OCI-LY7 (cell line): ENCODE measurements at regions not wholly inside any gene's neighbourhood (a gene's known extent, or its start where the extent isn't known, plus 50 kb on each side); places are given as distances from the start of the nearest gene placed in this dataset.

Source experiments
- BruUV-seq: library from RNA; stranded (reverse); fragments of 400-500 nt; replicated peaks from 2 replicates; lab custom pipeline; 2021; lab: Mats Ljungman, UMichigan
- CTCF ChIA-PET: fragments of 300-600 bp; sonication (Branson Sonifier 250); formaldehyde crosslinking; loops from one replicate; lab custom pipeline; 2022; ENCODE audit warnings: antibody characterized with exemption; ENCODE audit not compliant: unreplicated experiment; lab: Charles Lee
- POLR2A ChIA-PET: fragments of 300-600 bp; sonication (Branson Sonifier 250); formaldehyde crosslinking; loops from one replicate; lab custom pipeline; 2022; ENCODE audit warnings: antibody characterized with exemption; lab: Charles Lee
- DNase-seq: peaks from one replicate; pipeline ENCODE4 v3.0.0-alpha.2; 2015; ENCODE audit warnings: low spot score
- H2AFZ ChIP-seq: fragments of 200-600 bp; sonication (generic), shearing (Covaris generic); 2 replicates; pipeline ENCODE4 v1.6.1; 2014; ENCODE audit warnings: mild to moderate bottlenecking, antibody characterized with exemption, low read length, moderate library complexity
- H3K27ac ChIP-seq: fragments of 200-600 bp; sonication (generic); 2 replicates; pipeline ENCODE4 v1.5.1; 2014; ENCODE audit warnings: mixed run types, low read depth, mild to moderate bottlenecking, moderate library complexity, low read length, inconsistent platforms; ENCODE audit not compliant: poor library complexity, severe bottlenecking
- H3K36me3 ChIP-seq: fragments of 200-600 bp; sonication (generic); 2 replicates; pipeline ENCODE4 v1.6.1; 2014; ENCODE audit warnings: mild to moderate bottlenecking, antibody characterized with exemption, low read length, moderate library complexity, mixed read lengths; ENCODE audit not compliant: insufficient read depth
- H3K4me1 ChIP-seq: fragments of 200-600 bp; sonication (generic); 2 replicates; pipeline ENCODE4 v1.5.1; 2014; ENCODE audit warnings: mild to moderate bottlenecking, low read length; ENCODE audit not compliant: insufficient read depth, poor library complexity, severe bottlenecking
- H3K4me2 ChIP-seq: fragments of 200-600 bp; sonication (generic); 2 replicates; pipeline ENCODE4 v1.6.1; 2014; ENCODE audit warnings: mild to moderate bottlenecking, low read length
- H3K4me3 ChIP-seq: fragments of 200-600 bp; sonication (generic); 2 replicates; pipeline ENCODE4 v1.5.1; 2014; ENCODE audit warnings: mild to moderate bottlenecking, low read depth, low read length; ENCODE audit not compliant: poor library complexity, severe bottlenecking
- H3K79me2 ChIP-seq: fragments of 200-600 bp; sonication (generic); 2 replicates; pipeline ENCODE4 v1.6.1; 2016; ENCODE audit warnings: low read depth, mild to moderate bottlenecking, low read length, moderate library complexity, mixed read lengths; ENCODE audit not compliant: insufficient read depth
- H3K9me2 ChIP-seq: fragments of 200-600 bp; sonication (generic); 2 replicates; pipeline ENCODE4 v1.6.1; 2016; ENCODE audit warnings: mild to moderate bottlenecking, low read length, mixed read lengths; ENCODE audit not compliant: insufficient read depth
- H3K9me3 ChIP-seq: fragments of 200-600 bp; sonication (generic); 2 replicates; pipeline ENCODE4 v1.6.1; 2014; ENCODE audit warnings: mild to moderate bottlenecking, mixed run types, low read length, mixed read lengths
- H4K20me1 ChIP-seq: fragments of 200-600 bp; sonication (generic); 2 replicates; pipeline ENCODE4 v1.6.1; 2014; ENCODE audit warnings: mild to moderate bottlenecking, antibody characterized with exemption, low read length, moderate library complexity, mixed read lengths; ENCODE audit not compliant: insufficient read depth
- CTCF ChIP-seq: fragments of 200-600 bp; sonication (generic); conservative IDR thresholded peaks from 2 replicates; pipeline ENCODE4 v1.5.1; 2014; ENCODE audit warnings: mild to moderate bottlenecking, antibody characterized with exemption, low read length, moderate library complexity, mixed read lengths
- EZH2phosphoT487 ChIP-seq: fragments of 200-600 bp; sonication (generic); IDR thresholded peaks from 2 replicates; pipeline ENCODE4 v1.6.1; 2018; ENCODE audit warnings: low read depth, borderline replicate concordance, mild to moderate bottlenecking, mixed run types, antibody characterized with exemption, low read length, moderate library complexity, mixed read lengths
- intact Hi-C: fragments of 100-400 bp; cut with micrococcal nuclease; formaldehyde crosslinking; loops from one replicate; pipeline ENCODE4 v1.10.0; 2022; ENCODE audit not compliant: unreplicated experiment

- no peaks in the 10 kb centered on the region for H4K20me1 ChIP-seq
- CTCF ChIA-PET, result no interaction called here
- H2AFZ ChIP-seq, result no peak overlapping the region
- H3K4me1 ChIP-seq, result no peaks in the 10 kb centered on the region
- no peak for DNase-seq
- no peak for TF ChIP-seq CTCF
- no peak for TF ChIP-seq EZH2phosphoT487
- H3K27ac ChIP-seq, result no peak overlapping the region
- intact Hi-C loops, result no loop called here
- H3K4me2 ChIP-seq, result no peak overlapping the region
- POLR2A ChIA-PET, result interaction anchor here (0.6 kb wide), 1 partner anchor 155 kb away, joined by 3 read pairs; no protein-coding TSS in a partner anchor
- H3K9me3 ChIP-seq, result no peaks in the 10 kb centered on the region
- H3K4me3 ChIP-seq, result no peak overlapping the region
- no peaks in the 10 kb centered on the region for H3K9me2 ChIP-seq
- BruUV-seq, result no TSS peak
- H3K36me3 ChIP-seq, result no peaks in the 10 kb centered on the region
- no peaks in the 10 kb centered on the region for H3K79me2 ChIP-seq
Observed at GRCh38 chr5:83789371-83789770, 68.7 kb upstream of the HAPLN1 start.

- Histone ChIP-seq H4K20me1 (no peaks in the 10 kb centered on the region), H3K4me2 (no peak overlapping the region), H3K9me3 (no peaks in the 10 kb centered on the region), H3K36me3 (no peaks in the 10 kb centered on the region), H3K9me2 (no peaks in the 10 kb centered on the region), H2AFZ (no peak overlapping the region), H3K4me3 (no peak overlapping the region), H3K27ac (no peak overlapping the region), H3K4me1 (no peaks in the 10 kb centered on the region), H3K79me2 (no peaks in the 10 kb centered on the region)
- no TSS peak for BruUV-seq
- DNase-seq, result no peak
- ChIA-PET CTCF (no interaction called here), POLR2A (no interaction called here)
- TF ChIP-seq EZH2phosphoT487, result no peak
- no peak for TF ChIP-seq CTCF
- intact Hi-C loops, result no loop called here
Observed at GRCh38 chr5:83787631-83788030, 67.0 kb upstream of the HAPLN1 start.

- Histone ChIP-seq H3K27ac (no peak overlapping the region), H3K9me2 (no peaks in the 10 kb centered on the region), H2AFZ (no peak overlapping the region), H3K79me2 (no peaks in the 10 kb centered on the region), H4K20me1 (no peaks in the 10 kb centered on the region), H3K9me3 (no peaks in the 10 kb centered on the region), H3K4me1 (no peaks in the 10 kb centered on the region), H3K4me3 (no peak overlapping the region), H3K4me2 (no peak overlapping the region), H3K36me3 (no peaks in the 10 kb centered on the region)
- no TSS peak for BruUV-seq
- CTCF ChIA-PET, result no interaction called here
- no peak for TF ChIP-seq CTCF
- no peak for TF ChIP-seq EZH2phosphoT487
- no peak for DNase-seq
- POLR2A ChIA-PET, result interaction anchor here (0.5 kb wide), 1 partner anchor 529 kb away, joined by 3 read pairs; no protein-coding TSS in a partner anchor
- intact Hi-C loops, result no loop called here
Observed at GRCh38 chr5:83785176-83785668, 64.6 kb upstream of the HAPLN1 start.
